ENCODE measurements at regions not wholly inside any gene's neighbourhood (a gene's known extent, or its start where the extent isn't known, plus 50 kb on each side); places are given as distances from the start of the nearest gene placed in this dataset.

DNA sequence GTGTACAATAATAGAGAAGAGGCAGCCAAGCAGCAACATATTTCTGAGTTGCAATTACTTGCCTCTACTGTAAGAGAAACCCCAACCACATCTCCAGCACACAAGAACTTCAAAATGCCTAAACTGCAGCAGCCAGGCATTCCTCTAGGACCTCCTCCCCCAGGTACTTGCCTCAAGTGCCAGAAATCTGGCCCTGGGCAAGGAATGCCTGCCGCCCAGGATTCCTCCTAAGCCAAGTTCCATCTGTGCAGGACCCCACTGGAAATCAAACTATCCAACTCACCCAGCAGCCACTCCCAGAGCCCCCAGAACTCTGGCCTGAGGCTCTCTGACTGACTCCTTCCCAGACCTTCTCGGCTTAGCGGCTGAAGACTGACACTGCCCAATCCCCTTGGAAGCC is 336.8 kb upstream of the RGMB start:
- no peak for DNase-seq (ENCODE audit: low read depth in 3 of 3)

DNA sequence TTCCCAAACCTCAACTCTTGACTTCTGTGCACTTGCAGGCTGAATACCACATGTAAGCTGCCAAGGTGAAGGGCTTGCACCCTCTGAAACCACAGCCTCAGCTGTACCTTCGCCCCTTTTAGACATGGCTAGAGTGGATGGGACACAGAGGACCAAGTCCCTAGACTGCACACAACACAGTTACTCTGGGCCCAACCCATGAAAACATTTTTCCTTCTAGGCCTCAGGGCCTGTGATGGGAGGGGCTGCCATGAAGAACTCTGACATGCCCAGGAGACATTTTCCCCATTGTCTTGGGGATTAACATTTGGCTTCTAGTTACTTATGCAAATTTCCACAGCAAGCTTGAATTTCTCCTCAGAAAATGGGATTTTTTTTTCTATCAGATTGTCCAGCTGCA is 331.0 kb upstream of the RGMB start:
- no peak for DNase-seq (ENCODE audit: low read depth in 3 of 3)

DNA sequence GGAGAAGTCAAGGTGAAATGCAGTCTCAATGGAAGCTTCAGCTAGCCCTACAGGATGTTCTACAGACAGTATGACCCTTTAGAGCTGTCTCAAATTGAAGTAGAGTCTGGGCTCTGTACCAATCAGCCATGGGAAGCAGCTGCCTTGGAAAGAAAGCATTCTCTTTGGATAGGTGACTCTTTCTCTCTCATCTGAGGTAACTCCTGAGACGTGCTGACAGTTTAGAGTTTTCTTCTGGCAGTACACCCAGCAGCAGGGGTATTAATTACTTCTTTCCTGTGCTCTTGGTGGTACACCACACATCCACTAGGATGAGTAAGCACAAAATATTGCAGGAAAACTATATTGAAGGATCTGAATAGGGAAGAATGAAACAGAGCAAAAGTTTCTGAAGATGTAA is 329.6 kb upstream of the RGMB start:
- DNase-seq (ENCODE audit: low read depth in 3 of 3): no peak

DNA sequence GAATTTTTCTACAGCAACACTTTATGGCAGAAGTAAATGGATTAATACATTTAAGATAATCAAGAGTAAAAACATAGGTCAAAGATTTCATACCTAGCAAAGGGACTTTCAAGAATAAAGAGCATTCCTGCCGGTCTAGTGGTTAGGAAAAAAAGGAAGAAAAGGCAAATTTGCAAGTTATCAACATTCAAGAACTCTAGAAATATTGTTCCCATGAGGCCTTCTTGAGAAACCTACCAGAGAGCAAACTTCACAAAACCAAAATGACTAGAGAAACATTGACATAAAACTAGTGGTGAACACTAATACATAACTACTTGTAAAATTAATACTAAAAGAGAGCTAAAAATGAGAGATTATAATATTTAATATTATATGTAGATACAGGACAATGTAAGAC is 320.2 kb upstream of the RGMB start:
- DNase-seq (ENCODE audit: low read depth in 3 of 3): no peak

DNA sequence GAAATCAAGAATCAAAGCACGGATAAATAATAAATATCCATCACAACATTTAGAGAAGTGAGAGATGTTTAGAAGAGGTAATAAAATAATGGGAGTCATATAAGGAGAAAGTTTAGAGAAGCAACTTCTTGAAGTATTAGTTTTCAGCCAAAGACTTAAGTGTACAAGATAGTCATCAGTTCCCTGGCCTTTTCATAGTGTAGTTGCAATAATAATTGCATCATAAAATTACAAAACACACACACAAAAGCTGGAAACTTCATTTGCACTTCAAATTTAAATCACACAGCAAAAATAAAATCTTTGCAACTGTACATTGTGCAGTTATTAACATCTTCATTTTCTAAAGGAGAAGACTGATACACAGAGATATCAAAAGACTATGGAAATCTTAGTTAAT is 319.1 kb upstream of the RGMB start:
- no peak for DNase-seq (ENCODE audit: low read depth in 3 of 3)

DNA sequence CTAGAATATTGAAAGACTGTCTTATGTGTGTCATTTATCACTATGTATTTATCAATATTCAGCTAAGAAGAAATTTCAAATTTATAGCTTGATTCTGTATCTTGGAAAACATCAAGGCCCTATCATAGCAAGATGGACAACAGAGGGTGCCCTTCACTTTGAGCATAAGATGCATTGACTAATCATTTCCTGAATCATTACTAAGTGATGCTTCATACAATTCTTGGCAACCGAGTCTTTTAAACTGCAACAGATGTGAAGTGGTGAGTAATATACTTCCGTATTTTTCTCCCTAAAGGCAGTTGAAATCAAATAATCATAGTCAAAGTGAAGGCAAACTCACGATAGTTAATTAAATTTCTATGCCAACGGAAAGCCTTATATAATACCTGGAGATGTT is 318.6 kb upstream of the RGMB start:
- no peak for DNase-seq (ENCODE audit: low read depth in 3 of 3)

DNA sequence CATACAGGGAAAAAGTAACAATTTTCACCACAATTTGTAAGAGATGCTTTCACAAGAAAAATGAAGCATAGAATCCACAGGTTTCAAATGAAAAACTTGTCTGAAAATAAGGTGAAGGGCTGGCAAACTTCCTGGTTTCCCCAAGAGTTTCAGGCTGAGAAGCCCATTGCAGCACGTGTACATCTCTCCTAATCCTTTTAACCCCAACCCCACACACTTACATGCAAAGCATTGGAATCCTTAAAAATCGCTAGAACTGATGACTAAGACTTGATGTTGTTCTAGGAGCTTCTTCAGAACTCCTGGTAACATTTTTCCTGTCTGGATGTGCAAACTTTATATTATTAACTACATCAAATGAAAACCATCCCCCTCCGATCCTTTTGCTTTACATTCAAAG is 317.8 kb upstream of the RGMB start:
- no peak for DNase-seq (ENCODE audit: low read depth in 3 of 3)

DNA sequence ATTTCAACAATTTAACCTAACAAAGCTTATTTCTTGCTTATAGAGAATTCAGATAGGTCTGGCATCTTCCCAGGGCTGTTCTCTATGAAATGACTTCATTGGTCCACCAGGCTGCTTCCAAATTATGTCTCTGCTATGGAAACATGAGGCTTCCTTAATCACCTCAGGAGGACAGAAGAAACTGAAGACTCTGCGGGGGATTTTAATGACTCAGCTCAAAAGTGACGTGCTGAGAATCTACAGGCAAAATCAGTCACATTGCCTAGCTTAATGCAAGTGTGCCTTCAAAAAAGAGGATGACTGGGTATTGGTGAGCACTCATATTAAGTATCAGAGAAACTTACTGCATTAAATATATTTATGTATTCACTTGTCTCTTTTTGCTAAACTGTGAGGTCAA is 315.5 kb upstream of the RGMB start:
- DNase-seq (ENCODE audit: low read depth in 3 of 3): no peak

DNA sequence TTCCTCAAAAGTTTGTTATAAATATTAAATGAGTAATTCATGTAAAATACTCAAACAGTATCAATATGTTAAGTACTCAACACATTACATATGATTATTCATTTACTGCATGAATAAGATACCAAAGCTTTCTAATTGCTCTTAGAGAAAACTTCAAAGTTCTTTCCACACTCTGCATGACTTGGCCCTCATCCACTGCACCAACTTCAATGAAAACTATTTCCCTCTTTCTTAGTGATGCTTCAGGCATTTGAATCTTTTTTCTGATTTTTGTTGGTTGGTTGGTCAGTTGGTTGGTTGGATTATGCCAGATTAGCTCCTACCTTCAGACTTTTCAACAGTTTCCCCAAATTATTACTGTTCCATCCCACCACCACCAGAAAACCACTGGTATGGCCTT is 314.7 kb upstream of the RGMB start:
- DNase-seq (ENCODE audit: low read depth in 3 of 3): no peak

DNA sequence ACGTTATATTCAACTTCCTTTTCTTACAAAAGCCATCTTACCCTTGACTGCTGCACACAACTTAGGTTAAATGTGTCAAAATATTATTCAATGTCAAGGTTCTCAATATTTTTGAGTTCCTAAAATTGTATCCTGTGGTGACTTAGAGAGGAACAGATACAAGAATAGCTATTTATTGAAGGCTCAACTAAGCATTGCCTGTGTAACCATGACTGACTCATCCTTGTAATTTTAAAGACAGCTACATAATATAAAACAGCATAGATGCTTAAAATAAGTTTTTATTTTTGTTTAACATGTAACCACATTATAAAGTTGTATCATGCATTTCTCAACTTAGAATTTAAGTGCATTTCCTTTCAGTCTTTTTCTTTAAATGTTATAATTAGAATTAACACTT is 312.9 kb upstream of the RGMB start:
- no peak for DNase-seq (ENCODE audit: low read depth in 3 of 3)

DNA sequence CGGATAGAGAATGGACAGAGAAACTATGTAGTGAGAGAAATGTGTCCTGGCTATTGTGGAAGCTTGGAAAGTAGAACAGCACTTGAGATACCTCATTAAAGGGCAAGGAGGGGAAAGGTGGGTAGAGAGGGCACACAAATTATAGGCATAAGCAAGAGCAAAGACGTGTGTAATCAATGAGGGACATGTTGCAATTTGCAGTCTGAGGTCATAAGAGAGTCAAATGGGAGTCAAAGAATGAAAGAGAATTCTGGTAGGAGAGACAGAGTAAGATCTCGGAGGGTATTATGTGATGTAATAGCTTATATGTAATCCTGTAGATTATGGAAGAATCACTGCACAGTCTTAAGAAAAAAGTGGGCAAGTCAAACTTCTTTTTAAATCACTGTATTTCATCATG is 312.0 kb upstream of the RGMB start:
- no peak for DNase-seq (ENCODE audit: low read depth in 3 of 3)

DNA sequence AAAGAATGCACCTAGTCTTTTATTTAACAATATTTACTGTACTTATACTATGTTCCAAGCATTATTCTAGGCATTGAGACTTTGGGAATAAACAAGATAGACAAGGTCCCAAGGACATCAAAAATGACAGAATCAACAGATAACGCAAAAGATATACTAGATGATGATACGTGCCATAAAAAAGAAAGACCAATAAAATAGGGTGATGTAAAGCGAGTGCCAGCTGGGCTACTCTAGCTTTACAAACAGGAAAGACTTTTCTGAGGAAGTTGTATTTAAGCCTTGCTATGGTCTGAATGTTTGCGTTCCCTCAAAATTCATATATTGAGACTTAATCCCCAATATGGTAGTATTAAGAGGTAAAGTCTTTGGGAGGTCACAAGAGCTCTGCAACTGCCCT is 310.2 kb upstream of the RGMB start:
- DNase-seq (ENCODE audit: low read depth in 3 of 3): no peak

DNA sequence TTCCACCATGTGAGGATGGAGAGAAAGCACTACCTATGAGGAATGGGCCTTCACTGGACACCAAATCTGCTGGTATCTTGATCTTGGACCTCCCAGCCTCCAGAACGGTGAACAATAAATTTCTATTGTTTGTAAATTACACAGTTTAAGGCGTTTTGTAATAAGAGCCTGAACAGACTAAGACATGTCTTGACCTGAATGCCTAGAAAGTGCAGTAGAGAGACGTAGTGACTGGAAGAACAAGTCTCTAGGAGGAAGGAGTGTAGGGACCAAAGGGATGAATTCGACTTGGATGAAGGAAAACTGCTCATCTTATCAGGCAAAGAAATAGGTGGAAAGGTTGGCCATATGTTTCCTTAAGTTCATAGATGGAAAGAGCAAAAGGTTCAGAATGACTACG is 309.8 kb upstream of the RGMB start:
- no peak for DNase-seq (ENCODE audit: low read depth in 3 of 3)

DNA sequence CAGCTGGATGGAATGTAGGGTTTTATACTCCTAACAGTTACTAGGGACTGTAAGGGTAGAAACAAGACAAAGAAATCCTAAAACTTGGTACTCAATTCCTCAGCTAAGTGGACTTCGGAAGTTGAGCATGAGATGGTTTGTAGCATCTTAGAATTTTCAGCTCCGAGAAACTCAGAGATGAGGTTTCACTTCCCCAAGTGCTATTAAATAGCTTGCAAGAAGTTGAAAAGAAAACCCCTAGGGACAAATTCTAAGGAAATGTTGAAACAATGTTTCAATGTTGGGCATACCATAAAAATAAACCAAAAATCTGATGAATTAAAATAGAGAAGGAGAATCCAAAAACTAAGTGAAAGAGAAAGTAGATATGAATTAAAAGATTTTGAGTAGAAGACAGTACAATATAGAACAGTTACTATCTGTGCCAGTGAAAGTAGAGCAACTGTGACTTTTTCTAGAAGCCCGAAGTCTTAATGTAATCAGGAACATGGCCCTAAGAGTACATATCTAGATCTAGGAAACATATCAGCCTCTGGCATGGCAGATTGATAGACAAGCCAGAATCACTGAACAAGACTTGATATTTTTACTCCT is 308.6 kb upstream of the RGMB start:
- DNase-seq (ENCODE audit: low read depth in 3 of 3): no peak

DNA sequence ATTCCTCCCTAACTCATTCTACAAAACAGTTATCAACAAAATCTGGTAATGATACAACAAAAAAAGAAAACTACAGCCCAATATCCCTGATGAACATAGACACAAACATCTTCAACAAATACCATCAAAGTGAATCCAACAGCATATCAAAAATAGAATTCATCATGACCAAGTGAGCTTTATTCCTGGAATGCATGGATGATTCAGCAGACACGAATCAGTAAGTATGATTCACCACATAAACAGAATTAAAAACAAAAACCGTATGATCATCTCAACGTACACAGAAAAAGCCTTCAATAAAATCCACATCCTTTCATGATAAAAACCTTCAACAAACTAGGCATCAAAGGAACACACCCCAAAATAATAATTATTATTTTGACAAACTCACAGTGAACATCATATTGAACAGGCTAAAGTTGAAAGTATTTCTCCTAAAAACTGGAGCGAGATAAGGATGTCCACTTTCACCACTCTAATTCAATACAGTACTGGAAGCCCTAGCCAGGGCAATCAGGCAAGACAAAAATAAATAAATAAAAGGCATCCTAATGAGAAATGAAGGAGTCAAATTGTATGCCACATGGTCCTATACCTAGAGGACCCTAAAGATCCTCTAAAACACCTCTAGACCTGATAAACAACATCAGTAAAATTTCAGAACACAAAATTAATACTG is 305.1 kb upstream of the RGMB start:
- DNase-seq (ENCODE audit: low read depth in 3 of 3): no peak

DNA sequence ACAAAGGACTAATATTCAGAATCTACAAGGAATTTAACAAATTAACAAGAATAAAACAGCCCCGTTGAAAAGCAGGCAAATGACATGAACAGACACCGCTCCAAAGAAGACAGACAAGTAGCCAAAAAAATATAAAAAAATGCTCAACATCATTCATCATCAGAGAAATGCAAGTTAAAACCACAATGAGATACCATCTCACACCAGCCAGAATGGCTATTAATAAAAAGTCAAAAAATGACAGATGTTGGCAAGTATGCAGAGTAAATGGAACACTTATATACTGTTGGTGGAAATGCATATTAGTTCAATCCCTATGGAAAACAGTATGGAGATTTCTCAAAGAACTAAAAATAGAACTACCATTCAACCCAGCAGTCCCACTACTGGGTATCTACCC is 302.7 kb upstream of the RGMB start:
- DNase-seq (ENCODE audit: low read depth in 3 of 3): no peak

DNA sequence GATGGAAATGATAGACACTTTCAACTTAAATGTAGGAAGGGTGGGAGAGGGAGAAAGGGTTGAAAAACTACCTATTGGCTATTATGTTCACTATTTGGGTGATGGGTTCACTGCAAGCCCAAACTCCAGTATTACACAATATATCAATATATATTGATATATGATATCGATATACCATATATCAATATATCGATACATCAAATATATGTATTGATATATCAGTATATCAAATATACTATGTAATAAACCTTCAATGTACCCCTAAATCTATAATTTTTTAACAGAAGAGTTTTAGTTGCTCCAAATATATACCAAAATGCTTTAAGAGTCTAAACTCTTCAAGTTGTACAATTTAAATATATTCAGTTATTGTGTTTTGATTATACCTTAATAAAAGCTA is 302.0 kb upstream of the RGMB start:
- DNase-seq (ENCODE audit: low read depth in 3 of 3): no peak

DNA sequence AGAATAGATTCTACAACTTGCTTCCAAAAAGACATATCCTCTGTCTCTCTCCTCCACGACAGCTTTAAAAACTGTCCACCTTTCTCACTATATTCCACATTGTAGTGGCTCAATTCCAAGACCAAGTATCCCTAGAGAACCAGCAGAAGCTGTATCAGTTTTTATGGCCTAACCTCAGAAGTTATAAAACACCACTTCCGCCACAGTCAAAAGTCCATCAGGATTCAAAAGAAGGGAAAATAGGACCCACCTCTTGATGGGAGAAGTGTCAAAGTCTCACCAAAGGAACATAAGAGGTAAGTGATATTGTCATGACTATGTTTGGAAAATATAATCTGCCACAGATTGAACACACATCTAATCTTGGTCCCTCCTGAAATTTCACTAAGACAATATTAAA is 299.2 kb upstream of the RGMB start:
- no peak for DNase-seq (ENCODE audit: low read depth in 3 of 3)

DNA sequence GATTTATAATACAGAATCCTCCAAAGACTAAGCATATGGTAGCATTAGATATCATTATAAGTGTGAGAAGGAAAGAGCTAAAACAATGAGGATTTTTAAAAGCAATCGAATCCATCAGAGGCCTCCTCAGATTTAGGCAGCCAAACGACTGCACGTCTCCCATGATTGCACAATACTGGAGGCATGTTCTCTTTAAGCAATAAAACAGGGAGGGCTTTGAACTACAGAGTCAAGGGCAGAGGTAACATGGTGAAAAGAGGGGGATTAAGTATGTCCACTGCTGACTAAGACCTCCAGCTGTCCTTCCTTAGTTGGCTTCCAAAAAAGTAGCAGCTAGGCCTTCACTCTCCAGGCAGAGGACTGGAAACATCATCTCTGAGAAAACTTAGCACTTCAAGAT is 298.7 kb upstream of the RGMB start:
- DNase-seq (ENCODE audit: low read depth in 3 of 3): no peak

DNA sequence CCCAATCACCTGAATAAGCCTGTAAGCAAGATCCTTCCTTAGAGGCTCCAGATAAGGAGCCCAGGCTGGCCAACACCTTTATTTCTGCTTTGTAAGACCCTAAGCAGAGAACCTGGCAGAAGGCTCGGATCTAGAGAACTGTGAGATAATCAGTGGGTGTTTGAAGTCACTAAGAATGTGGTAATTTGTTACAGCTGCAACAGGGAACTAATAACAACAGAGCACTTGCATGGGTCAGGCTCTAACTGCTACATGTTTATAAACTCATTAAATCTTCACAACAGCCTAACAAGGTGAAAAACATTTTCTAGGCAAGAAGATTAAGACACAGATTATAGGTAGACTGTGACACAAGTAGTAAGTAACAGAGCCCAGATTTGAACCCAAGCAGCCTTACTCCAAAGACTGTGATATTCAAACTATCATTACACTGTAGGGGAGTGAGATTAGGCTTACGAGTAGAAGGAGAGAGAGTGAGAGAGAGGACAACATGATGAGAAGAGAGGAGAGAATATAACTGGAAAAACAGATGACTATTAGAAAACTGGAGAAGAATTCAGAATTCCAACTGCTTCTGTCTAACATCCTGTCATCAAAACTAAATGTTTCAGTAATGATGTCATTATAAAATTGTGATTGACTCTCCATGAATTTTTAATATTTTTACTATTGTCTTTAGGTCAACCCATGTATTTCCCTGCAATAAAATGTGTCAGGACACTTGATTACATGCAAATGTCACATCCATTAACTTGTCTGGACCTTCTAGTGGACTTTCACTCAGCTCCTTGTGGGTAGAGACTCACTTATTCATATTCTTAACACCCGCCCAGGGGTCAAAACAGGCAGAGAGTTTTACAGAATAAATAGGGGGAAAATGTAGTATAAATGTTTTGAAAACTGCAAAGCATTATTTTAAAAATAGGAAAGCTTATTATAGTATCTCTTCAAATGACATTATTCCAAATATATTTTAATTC is 290.9 kb upstream of the RGMB start:
- no peak for DNase-seq (ENCODE audit: low read depth in 3 of 3)

DNA sequence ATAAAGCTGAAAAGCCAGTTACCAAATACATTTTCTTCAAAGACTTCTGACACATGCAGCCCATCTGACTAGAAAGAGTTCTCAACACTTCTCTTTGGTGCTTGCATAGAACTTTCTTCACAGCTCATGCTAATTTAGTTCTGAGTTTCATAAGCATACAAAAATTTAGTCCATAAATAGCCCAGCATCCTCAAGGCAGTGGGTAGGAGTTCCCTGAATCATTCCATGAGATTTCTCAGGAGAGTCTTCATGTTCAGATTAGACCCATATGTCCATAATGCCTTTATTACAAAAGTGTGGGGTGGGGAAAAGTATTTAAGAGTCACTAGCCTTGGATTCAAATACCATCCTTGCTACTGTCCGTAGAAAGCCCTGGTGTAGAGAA is 290.2 kb upstream of the RGMB start:
- no peak for DNase-seq (ENCODE audit: low read depth in 3 of 3)

DNA sequence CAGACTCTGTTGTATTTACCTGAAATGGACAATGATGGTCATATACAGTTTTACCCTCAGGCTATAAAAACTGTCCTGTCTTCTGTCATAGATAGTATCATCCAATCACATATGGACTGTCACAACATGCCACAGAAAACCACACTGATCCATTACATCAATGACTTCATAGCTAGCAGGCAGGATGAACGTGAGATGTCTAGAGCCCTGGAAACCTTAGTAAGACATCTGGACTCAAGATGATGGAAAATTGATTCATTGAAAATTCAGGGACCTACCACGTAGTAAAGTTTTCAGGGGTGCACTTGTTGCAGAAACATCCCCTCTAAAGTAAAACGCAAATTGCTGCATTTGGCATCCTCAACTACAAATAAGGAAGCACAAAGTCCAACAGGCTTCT is 284.4 kb upstream of the RGMB start:
- no peak for DNase-seq (ENCODE audit: low read depth in 3 of 3)

DNA sequence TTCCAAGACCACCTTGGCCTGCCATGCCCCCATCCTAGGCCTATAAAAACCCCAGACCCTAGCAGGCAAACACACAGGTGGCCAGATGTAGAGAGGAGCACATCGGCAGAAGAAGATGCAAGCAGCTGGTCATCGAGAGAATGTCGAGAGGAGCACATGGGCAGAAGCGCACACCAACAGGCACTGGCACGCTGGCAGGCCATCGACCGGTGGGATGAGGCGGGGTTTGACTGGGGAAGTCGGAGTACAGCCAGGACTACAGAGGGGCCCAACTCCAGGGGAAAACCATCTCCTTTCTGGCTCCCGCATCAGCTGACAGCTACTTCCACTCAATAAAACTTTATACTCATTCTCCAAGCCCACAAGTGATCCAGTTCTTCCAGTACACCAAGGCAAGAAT is 283.1 kb upstream of the RGMB start:
- no peak for DNase-seq (ENCODE audit: low read depth in 3 of 3)

Measured in stimulated activated CD4-positive, alpha-beta T cell treated with anti-CD3 and anti-CD28 coated beads, TNF-alpha, amount 100 ng/mL, for 48 hours (primary cell).